HG02870 (cell line): ENCODE measurements at regions not wholly inside any gene's neighbourhood (a gene's known extent, or its start where the extent isn't known, plus 50 kb on each side); places are given as distances from the start of the nearest gene placed in this dataset.
"Not testable (repeated sequence)": the region's sequence is repeated elsewhere in the genome, so short reads cannot be mapped to it uniquely, and the experiment has no call there.

Experiments
- ATAC-seq: cut with Tn5 transposase; IDR thresholded peaks from one replicate; pipeline ENCODE4 v1.9.1; 2021; ENCODE audit warnings: mild to moderate bottlenecking, moderate library complexity; ENCODE audit not compliant: unreplicated experiment

GRCh38 chr5:99076723-99077640 lies 148.2 kb upstream of the CHD1 start:
- peak; percentile 79 for ATAC-seq

DNA sequence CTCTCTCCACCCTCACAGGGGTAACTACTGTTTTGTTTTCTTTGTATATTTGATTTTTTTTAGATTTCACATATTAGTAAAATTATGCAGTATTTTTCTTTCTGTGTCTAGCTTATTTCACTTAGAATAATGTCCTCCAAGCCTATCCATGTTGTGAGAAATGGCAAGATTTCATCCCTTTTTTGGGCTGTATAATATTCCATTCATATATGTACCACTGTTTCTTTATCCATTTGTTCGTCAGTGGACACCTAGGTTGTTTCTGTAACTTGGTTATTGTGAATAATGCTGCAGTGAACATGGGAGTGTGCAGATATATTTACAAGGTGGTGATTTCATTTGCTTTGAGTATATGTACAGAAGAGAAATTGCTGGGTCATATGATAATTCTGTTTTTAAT lies 144.0 kb upstream of the CHD1 start:
- no peak for ATAC-seq

GRCh38 chr5:99070822-99071221 lies 142.0 kb upstream of the CHD1 start:
- ATAC-seq: no peak

- ATAC-seq: no peak
These were observed 141.6 kb upstream of the CHD1 start for GRCh38 chr5:99070362-99070761.

DNA sequence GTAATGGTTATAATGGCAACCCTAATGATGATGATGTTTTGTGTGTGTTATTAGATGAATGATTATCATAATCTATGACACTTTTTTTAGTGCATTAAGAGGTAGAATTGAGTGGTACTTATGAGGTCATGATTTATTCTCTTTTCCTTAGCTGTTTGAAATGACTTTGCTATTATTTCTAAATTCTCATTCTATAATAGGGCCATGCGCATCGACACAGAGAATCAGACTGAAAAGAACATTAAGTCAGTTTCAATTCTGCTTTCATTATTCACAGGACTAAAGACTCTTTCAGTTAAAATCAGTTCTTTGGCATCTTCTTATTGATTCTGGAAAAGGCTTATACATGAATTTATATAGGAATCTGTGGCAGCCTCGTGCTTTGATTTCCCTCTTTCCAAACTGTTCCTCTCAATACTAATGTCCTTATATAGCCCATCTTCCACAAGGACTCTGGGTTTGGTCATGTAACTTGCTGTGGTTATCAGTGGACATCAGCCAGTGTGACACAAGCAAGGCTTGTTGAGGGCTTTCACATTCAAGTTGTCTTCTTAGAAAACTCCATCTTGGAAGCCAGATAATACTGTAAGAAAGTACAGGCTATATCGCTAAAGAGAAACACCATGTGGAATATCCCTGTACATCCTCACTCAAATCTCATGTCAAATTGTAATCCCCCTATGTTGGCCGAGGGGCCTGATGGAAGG lies 140.3 kb upstream of the CHD1 start:
- ATAC-seq: peak; percentile 85

- no peak for ATAC-seq
These were observed 134.9 kb upstream of the CHD1 start for GRCh38 chr5:99063737-99064136.

- no peak for ATAC-seq
These were observed 132.9 kb upstream of the CHD1 start for GRCh38 chr5:99061711-99062110.

DNA sequence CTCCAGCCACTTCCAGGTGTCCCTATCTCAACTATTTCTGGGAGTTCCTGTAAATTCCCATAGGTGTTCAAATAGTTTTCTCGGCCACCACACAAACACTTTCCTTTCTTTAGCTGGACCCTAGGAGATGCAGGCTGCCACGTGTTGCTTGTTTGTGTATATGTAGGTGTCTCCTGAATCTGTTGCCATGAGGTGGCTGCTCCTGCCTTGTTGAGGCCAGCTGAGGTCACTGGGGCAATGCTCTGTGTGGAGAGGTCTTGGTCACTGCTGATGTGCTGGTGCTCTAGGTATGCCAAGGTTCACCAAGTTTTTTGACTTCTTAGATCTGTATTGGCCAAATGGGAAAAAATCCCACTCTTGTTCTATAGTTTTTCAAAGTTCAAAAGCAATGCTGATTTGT lies 132.5 kb upstream of the CHD1 start:
- no peak for ATAC-seq

DNA sequence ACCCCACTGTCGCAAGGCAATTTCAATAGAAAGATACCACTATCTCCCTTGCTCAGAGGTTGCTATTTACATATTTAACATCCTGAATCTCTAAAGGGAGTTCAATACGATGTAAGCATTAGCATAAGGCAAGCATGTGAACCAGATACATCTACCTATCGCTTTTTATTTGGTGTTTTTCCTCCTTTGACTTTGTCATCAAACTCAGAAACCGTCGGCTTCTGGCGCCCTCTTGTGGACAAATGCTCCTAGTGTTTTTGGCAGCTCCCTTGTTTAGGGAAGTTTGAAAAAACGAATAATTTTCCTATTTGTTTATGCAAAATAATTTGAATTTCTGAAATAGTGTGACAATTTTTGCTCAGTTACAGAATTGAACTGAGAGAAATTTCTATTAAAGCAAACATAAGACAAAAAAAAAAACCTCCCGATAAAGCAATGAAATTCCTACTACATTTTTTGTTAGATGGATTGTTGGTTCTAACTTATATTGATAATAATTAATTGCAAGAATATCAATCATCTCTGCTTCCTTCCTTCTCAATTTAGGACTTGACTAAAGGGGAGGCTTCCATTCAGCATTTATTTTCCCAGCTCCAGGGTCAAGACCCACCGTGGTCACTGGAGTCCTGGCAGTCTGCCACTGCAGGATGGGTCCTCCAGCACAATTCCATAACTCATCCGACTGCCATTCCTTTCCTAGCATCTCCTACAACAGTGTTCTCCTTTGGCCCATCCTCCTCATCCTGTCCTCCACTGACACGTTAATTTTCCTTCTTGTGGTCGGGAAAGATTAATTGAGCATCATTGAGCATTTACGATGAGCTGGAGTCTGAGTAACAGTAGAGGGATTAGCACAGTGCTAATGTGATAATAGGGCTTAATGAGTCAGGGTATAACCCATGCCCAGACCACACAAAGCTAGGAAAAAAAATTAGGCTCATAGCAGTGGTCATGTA lies 131.8 kb upstream of the CHD1 start:
- ATAC-seq: peak; percentile 43

DNA sequence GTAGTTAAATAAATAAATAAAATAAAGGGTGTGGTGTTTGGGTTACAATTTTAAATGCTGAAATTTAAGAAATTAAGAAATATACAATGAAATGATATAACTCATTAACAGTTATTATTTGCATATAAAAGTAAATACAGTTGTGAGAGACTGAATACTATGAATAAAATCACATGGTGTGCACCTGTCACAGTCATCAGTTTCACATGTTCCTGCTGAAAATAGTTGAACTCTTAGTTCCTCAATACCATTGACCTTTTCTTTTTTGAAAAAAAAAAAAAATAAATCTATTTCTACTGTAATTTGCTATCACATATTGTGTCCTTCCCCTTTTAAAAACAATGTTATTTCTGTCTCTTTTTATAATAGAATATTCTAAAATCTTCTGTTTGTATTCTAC lies 130.9 kb upstream of the CHD1 start:
- peak; percentile 49 for ATAC-seq

DNA sequence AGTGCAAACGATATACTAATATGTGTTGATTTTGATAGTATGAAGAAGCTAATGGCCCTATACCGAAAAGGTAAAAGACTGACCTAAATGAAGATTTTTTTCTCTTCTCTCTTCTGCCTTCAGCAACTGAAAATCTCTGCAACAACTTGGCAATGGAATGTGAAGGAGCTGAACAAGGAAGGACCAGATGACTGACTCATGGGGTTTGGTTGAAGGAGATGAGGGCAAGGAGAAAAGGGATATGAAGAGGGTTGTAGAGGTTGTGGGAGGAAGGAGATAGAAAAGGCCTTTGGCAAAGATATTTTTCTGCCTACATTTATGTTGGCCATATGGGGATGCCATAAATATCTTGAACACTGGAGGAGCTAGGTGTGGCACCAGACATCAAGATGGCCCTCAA lies 129.7 kb upstream of the CHD1 start:
- no peak for ATAC-seq

DNA sequence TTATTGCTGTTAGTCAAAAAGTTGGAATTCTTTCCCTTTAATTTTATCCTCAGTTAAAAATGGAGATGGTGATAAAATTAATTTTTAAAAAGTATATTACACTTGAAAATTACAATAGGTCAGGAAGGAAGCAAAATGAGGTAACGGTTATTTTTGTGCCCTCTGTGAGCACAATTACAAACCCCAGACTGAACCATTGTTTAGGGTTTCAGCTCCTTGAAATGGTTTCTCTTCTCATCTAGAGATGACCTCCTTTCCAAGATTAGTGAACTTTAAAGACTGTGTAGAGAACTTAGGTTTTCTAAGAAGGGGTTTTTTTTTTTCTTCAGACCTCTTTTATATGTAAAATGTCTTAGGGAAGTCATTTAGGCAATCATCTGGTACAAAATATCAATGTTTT lies 126.2 kb upstream of the CHD1 start:
- peak; percentile 62 for ATAC-seq

- ATAC-seq: no peak
These were observed 117.1 kb upstream of the CHD1 start for GRCh38 chr5:99045871-99046270.

DNA sequence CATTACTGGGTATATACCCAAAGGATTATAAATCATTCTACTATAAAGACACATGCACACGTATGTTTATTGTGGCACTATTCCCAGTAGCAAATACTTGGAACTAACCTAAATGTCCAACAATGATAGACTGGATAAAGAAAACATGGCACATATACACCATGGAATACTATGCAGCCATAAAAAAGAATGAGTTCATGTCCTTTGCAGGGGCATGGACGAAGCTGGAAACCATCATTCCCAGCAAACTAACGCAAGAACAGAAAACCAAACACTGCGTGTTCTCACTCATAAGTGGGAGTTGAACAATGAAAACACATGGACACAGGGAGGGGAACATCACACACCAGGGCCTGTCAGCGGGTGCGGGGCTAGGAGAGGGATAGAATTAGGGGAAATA lies 114.5 kb upstream of the CHD1 start:
- ATAC-seq: not testable (repeated sequence)

DNA sequence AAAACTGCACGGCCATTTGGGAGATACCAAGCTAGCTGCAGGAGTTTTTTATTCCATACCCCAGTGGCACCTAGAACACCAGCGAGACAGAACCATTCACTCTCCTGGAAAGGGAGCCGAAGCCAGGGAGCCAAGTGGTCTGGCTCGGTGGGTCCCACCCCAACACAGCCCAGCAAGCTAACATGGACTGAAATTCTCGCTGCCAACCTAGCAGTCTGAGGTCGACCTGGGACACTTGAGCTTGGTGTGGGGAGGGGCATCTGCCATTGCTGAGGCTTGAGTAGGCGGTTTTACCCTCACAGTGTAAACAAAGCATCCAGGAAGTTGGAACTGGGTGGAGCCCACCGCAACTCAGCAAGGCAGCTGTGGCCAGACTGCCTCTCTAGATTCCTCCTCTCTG lies 108.9 kb upstream of the CHD1 start:
- ATAC-seq: no peak

GRCh38 chr5:99035942-99036341 lies 107.1 kb upstream of the CHD1 start:
- no peak for ATAC-seq

GRCh38 chr5:99034336-99034735 lies 105.5 kb upstream of the CHD1 start:
- no peak for ATAC-seq

DNA sequence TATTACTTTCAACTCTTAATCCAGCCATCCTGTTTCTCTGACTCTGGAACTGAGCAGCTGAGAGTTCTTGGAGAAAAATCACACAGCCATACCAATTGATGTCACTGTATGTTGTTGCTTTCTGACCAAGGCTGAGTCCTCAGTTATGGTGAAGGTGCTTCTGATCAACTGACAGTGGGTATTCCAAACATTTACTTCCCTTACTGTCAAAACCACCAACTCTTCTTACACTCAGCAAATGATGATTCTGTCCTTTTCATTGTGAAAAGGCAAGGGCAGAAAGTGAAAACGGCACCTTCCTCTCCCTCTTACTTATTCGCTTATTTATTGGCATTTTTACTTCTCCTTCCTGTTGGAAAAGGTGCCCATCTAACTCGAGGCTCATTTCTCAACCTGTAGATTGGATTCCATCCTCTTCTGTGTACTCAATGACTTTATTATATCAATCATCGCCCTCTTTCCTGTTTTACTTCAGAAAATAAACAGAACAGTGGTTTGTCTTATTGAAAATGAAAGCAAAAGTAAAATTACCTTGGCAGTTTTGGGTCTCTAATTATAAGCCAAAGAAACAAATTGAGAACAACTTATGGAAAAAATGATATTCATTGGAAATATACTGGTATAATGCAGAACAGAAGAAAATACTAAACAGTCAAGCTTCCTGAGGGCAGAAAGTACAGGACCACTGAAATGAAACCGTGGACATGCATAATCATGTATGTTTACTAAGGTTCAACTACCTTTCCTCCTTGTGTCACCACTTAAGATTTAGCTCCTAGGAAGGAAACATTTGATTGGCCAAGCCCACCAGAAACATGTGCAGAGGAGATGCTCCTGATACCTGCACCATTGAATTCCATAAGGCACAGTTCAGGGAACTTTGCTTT lies 104.5 kb upstream of the CHD1 start:
- ATAC-seq: peak; percentile 3

DNA sequence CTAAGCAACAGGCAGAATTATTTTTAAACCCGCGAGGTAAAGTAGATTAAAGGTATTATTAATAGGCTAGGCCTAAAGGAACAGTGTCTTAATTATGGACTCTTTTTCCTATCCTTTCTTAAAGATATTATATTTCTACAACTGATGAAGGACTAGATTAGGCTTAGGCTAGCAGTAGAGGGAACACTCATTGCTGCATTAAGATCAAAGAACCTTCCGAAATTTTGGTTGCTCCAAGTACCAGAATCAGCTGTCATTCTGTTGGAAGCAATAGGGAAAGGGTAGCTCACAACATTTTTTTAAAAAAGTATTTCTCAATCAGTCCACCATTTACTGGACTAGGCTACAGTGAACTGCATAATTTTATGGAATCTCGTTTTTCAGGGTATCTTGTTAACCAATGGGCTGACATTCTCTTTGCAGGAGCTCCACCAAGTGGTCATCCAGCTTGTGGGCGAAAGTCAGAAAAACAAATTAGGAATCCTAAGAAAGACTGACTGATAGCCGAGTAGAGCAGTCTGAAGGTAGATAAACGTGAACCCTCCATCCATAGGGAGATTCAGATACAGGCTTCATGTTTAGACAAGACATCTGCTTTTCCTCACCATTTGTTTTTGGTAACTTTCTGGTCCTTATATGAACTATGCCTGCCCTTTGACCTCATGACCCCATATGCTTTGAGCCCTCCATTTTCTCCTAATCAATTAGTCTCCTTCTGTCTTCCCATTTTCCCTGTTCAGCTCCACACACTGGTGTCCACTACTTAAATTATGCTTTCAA lies 103.6 kb upstream of the CHD1 start:
- peak; percentile 34 for ATAC-seq
